Naive thymus-derived CD4-positive, alpha-beta T cell (primary cell): ENCODE measurements at regions not wholly inside any gene's neighbourhood (a gene's known extent, or its start where the extent isn't known, plus 50 kb on each side); places are given as distances from the start of the nearest gene placed in this dataset.
"Not testable (repeated sequence)": the region's sequence is repeated elsewhere in the genome, so short reads cannot be mapped to it uniquely, and the experiment has no call there.

Source experiments
- ATAC-seq: fragments of 150-1000 bp; cut with Tn5 transposase; 2 replicates; pipeline ENCODE4 v1.10.0; 2021; ENCODE audit warnings: mild to moderate bottlenecking, moderate library complexity
- CTCF ChIA-PET: fragments of 350-600 bp; sonication (Branson Sonifier 250); formaldehyde crosslinking; loops from one replicate; lab custom pipeline; 2021; ENCODE audit warnings: antibody characterized with exemption; lab: Charles Lee
- POLR2A ChIA-PET: fragments of 350-600 bp; sonication (Branson Sonifier 250); formaldehyde crosslinking; loops from one replicate; lab custom pipeline; 2021; ENCODE audit warnings: antibody characterized with exemption, inconsistent platforms; lab: Charles Lee
- DNase-seq, 9 donors: peaks; one replicate each; pipeline versions ENCODE4 v3.0.0 to v3.0.0-alpha.2; 2020 to 2022; ENCODE audit warnings: mixed read lengths in 1 of 9
- H3K27ac ChIP-seq: one replicate; pipeline ENCODE4 v1.7.0; 2013; ENCODE audit warnings: mild to moderate bottlenecking, low read depth, low read length, moderate library complexity
- H3K27me3 ChIP-seq, 2 donors: one replicate each; pipeline ENCODE4 v1.7.0; 2013; ENCODE audit warnings: low read length in 2 of 2, mild to moderate bottlenecking in 2 of 2, moderate library complexity in 2 of 2; ENCODE audit not compliant: control insufficient read depth in 2 of 2, insufficient read depth in 2 of 2
- H3K36me3 ChIP-seq, 3 experiments: 1 replicate in 2 of 3; 2 replicates in 1 of 3; pipeline ENCODE4 v1.7.0; 2013; ENCODE audit warnings: low read length in 3 of 3, mild to moderate bottlenecking in 3 of 3, moderate library complexity in 1 of 3; ENCODE audit not compliant: insufficient read depth in 3 of 3, control insufficient read depth in 2 of 3
- H3K4me1 ChIP-seq, 2 donors: one replicate each; pipeline ENCODE4 v1.7.0; 2013; ENCODE audit warnings: low read length in 2 of 2, mild to moderate bottlenecking in 2 of 2, moderate library complexity in 1 of 2; ENCODE audit not compliant: control insufficient read depth in 2 of 2, insufficient read depth in 2 of 2
- H3K4me3 ChIP-seq: 2 replicates; pipeline ENCODE4 v1.7.0; 2013; ENCODE audit warnings: mild to moderate bottlenecking, low read length
- H3K9me3 ChIP-seq, 3 experiments: 1 replicate in 2 of 3; 2 replicates in 1 of 3; pipeline ENCODE4 v1.7.0; 2013; ENCODE audit warnings: low read length in 3 of 3; ENCODE audit not compliant: control insufficient read depth in 2 of 3
- H3K27ac Mint-ChIP-seq, 9 donors: one replicate each; pipeline ENCODE4 v1.8.0; 2020 to 2022; ENCODE audit warnings: mixed read lengths in 9 of 9, mild to moderate bottlenecking in 8 of 9, moderate library complexity in 5 of 9, inconsistent platforms in 2 of 9
- H3K27me3 Mint-ChIP-seq, 5 donors: one replicate each; pipeline ENCODE4 v1.8.0; 2021 to 2022; ENCODE audit warnings: mixed read lengths in 5 of 5, mild to moderate bottlenecking in 1 of 5
- H3K36me3 Mint-ChIP-seq, 5 donors: one replicate each; pipeline ENCODE4 v1.8.0; 2020 to 2022; ENCODE audit warnings: mixed read lengths in 5 of 5, mild to moderate bottlenecking in 3 of 5, inconsistent platforms in 1 of 5
- H3K4me1 Mint-ChIP-seq, 7 donors: one replicate each; pipeline ENCODE4 v1.8.0; 2020 to 2022; ENCODE audit warnings: mixed read lengths in 7 of 7, mild to moderate bottlenecking in 3 of 7, inconsistent platforms in 1 of 7
- H3K4me3 Mint-ChIP-seq, 10 donors: one replicate each; pipeline ENCODE4 v1.8.0; 2020 to 2022; ENCODE audit warnings: mild to moderate bottlenecking in 10 of 10, mixed read lengths in 10 of 10, moderate library complexity in 6 of 10, inconsistent platforms in 2 of 10
- H3K9me3 Mint-ChIP-seq, 11 donors: one replicate each; pipeline ENCODE4 v1.8.0; 2020 to 2022; ENCODE audit warnings: mixed read lengths in 11 of 11, mild to moderate bottlenecking in 4 of 11, inconsistent platforms in 1 of 11, moderate library complexity in 1 of 11
- intact Hi-C, 2 donors: fragments of 100-400 bp; cut with micrococcal nuclease; formaldehyde crosslinking; loops; one replicate each; pipeline ENCODE4 v1.15.1; 2023

GRCh38 chr5:122669709-122670108 lies 105.2 kb upstream of the SNX2 start:
- H3K27ac Mint-ChIP-seq, H3K36me3 Mint-ChIP-seq, POLR2A ChIA-PET, H3K4me1 ChIP-seq, H3K27me3 ChIP-seq, CTCF ChIA-PET, DNase-seq, H3K36me3 ChIP-seq, H3K4me1 Mint-ChIP-seq, H3K9me3 ChIP-seq, H3K27ac ChIP-seq, H3K4me3 Mint-ChIP-seq, intact Hi-C loops, ATAC-seq, H3K4me3 ChIP-seq: not testable (repeated sequence)
- Mint-ChIP-seq H3K9me3 (peaks cover 0 to 17% (median 7%) of the 10 kb centered on the region in 11 donors), H3K27me3 (peaks cover 0 to 19% (median 16%) of the 10 kb centered on the region in 5 donors)

GRCh38 chr5:122673343-122673742 lies 101.5 kb upstream of the SNX2 start:
- Histone ChIP-seq H3K36me3 (no peaks in the 10 kb centered on the region), H3K9me3 (no peaks in the 10 kb centered on the region), H3K4me1 (no peaks in the 10 kb centered on the region), H3K27me3 (no peaks in the 10 kb centered on the region), H3K4me3 (no peak overlapping the region), H3K27ac (no peak overlapping the region)
- Mint-ChIP-seq H3K4me3 (no peak overlapping the region), H3K36me3 (no peaks in the 10 kb centered on the region), H3K27me3 (peaks cover 0 to 43% (median 23%) of the 10 kb centered on the region in 5 donors), H3K27ac (no peak overlapping the region), H3K4me1 (no peaks in the 10 kb centered on the region), H3K9me3 (peaks cover 0 to 25% (median 7%) of the 10 kb centered on the region in 11 donors)
- intact Hi-C loops, result no loop called here
- ChIA-PET CTCF (no interaction called here), POLR2A (no interaction called here)
- ATAC-seq, result no peak
- DNase-seq, result no peak

- peaks cover 0 to 25% (median 7%) of the 10 kb centered on the region in 11 donors for H3K9me3 Mint-ChIP-seq
- Histone ChIP-seq H3K27ac (no peak overlapping the region), H3K9me3 (no peaks in the 10 kb centered on the region), H3K27me3 (no peaks in the 10 kb centered on the region), H3K4me3 (no peak overlapping the region), H3K4me1 (no peaks in the 10 kb centered on the region), H3K36me3 (no peaks in the 10 kb centered on the region)
- H3K4me1 Mint-ChIP-seq, result no peaks in the 10 kb centered on the region
- ChIA-PET CTCF (no interaction called here), POLR2A (no interaction called here)
- no peak for DNase-seq
- H3K36me3 Mint-ChIP-seq, result no peaks in the 10 kb centered on the region
- intact Hi-C loops, result no loop called here
- peaks cover 0 to 49% (median 26%) of the 10 kb centered on the region in 5 donors for H3K27me3 Mint-ChIP-seq
- no peak overlapping the region for H3K27ac Mint-ChIP-seq
- no peak overlapping the region for H3K4me3 Mint-ChIP-seq
- ATAC-seq, result no peak
Observed at GRCh38 chr5:122674385-122674784, 100.5 kb upstream of the SNX2 start.

GRCh38 chr5:122680623-122681350 lies 94.1 kb upstream of the SNX2 start:
- Mint-ChIP-seq H3K36me3 (no peaks in the 10 kb centered on the region), H3K9me3 (peaks cover 0 to 6% (median 1%) of the 10 kb centered on the region in 11 donors)

GRCh38 chr5:122683631-122684030 lies 91.2 kb upstream of the SNX2 start:
- Histone ChIP-seq H3K9me3 (no peaks in the 10 kb centered on the region), H3K27me3 (no peaks in the 10 kb centered on the region), H3K4me3 (no peak overlapping the region), H3K4me1 (no peaks in the 10 kb centered on the region), H3K27ac (no peak overlapping the region), H3K36me3 (no peaks in the 10 kb centered on the region)
- Mint-ChIP-seq H3K27ac (no peak overlapping the region), H3K4me1 (no peaks in the 10 kb centered on the region), H3K9me3 (peaks cover 0 to 3% (median 0%) of the 10 kb centered on the region in 11 donors), H3K36me3 (no peaks in the 10 kb centered on the region), H3K4me3 (no peak overlapping the region), H3K27me3 (peaks cover 0 to 21% (median 7%) of the 10 kb centered on the region in 5 donors)
- POLR2A ChIA-PET, result no interaction called here
- DNase-seq (no peak), ATAC-seq (no peak)
- CTCF ChIA-PET, result no interaction called here
- intact Hi-C loops, result no loop called here

More at GRCh38 chr5:122680623-122681350, 94.1 kb upstream of the SNX2 start:
- H3K4me3 Mint-ChIP-seq, result no peak overlapping the region
- peaks cover 3 to 35% (median 14%) of the 10 kb centered on the region in 5 donors for H3K27me3 Mint-ChIP-seq
- Histone ChIP-seq H3K27ac (no peak overlapping the region), H3K27me3 (no peaks in the 10 kb centered on the region), H3K4me3 (no peak overlapping the region), H3K9me3 (no peaks in the 10 kb centered on the region), H3K36me3 (no peaks in the 10 kb centered on the region), H3K4me1 (no peaks in the 10 kb centered on the region)
- DNase-seq, result no peak
- POLR2A ChIA-PET, result no interaction called here
- no peaks in the 10 kb centered on the region for H3K4me1 Mint-ChIP-seq
- H3K27ac Mint-ChIP-seq, result no peak overlapping the region
- CTCF ChIA-PET, result no interaction called here
- intact Hi-C loops, result no loop called here
- ATAC-seq, result no peak

- peaks cover 0 to 2% (median 0%) of the 10 kb centered on the region in 11 donors for H3K9me3 Mint-ChIP-seq
- H3K4me3 Mint-ChIP-seq, result no peak overlapping the region
- H3K4me1 ChIP-seq, result no peaks in the 10 kb centered on the region
- ChIA-PET CTCF (no interaction called here), POLR2A (no interaction called here)
- peaks cover 0 to 6% (median 2%) of the 10 kb centered on the region in 5 donors for H3K27me3 Mint-ChIP-seq
- intact Hi-C loops, result no loop called here
- no peaks in the 10 kb centered on the region for H3K4me1 Mint-ChIP-seq
- ATAC-seq (no peak), DNase-seq (no peak)
- no peak overlapping the region for H3K4me3 ChIP-seq
- H3K27ac Mint-ChIP-seq, result no peak overlapping the region
- no peaks in the 10 kb centered on the region for H3K9me3 ChIP-seq
- no peaks in the 10 kb centered on the region for H3K27me3 ChIP-seq
- no peaks in the 10 kb centered on the region for H3K36me3 Mint-ChIP-seq
- no peak overlapping the region for H3K27ac ChIP-seq
- H3K36me3 ChIP-seq, result no peaks in the 10 kb centered on the region
Observed at GRCh38 chr5:122690266-122690665, 84.6 kb upstream of the SNX2 start.

- CTCF ChIA-PET, result no interaction called here
- ATAC-seq, result no peak
- Histone ChIP-seq H3K36me3 (no peaks in the 10 kb centered on the region), H3K4me3 (no peak overlapping the region), H3K27me3 (no peaks in the 10 kb centered on the region), H3K27ac (no peak overlapping the region), H3K9me3 (no peaks in the 10 kb centered on the region), H3K4me1 (no peaks in the 10 kb centered on the region)
- intact Hi-C loops, result no loop called here
- Mint-ChIP-seq H3K36me3 (no peaks in the 10 kb centered on the region), H3K27me3 (peaks cover 0 to 6% (median 3%) of the 10 kb centered on the region in 5 donors), H3K9me3 (no peaks in the 10 kb centered on the region), H3K27ac (no peak overlapping the region), H3K4me3 (no peak overlapping the region), H3K4me1 (no peaks in the 10 kb centered on the region)
- DNase-seq, result no peak
- POLR2A ChIA-PET, result no interaction called here
Observed at GRCh38 chr5:122691931-122692330, 82.9 kb upstream of the SNX2 start.
